ENCODE measurements at regions not wholly inside any gene's neighbourhood (a gene's known extent, or its start where the extent isn't known, plus 50 kb on each side); places are given as distances from the start of the nearest gene placed in this dataset.
"Not testable (repeated sequence)": the region's sequence is repeated elsewhere in the genome, so short reads cannot be mapped to it uniquely, and the experiment has no call there.

GRCh38 chr3:32632533-32633265 is 52.3 kb upstream of the CNOT10 start:
- peak; percentile 2 for DNase-seq

- DNase-seq = peak; percentile 47
Measured at GRCh38 chr3:32630266-32630665, 54.7 kb upstream of the CNOT10 start.

- no peak for DNase-seq
Measured at GRCh38 chr3:32626631-32627030, 56.0 kb upstream of the DYNC1LI1 start.

GRCh38 chr3:32625543-32626176 is 55.0 kb upstream of the DYNC1LI1 start:
- not testable (repeated sequence) for DNase-seq

- DNase-seq = no peak
Measured at GRCh38 chr3:32623532-32623931, 52.9 kb upstream of the DYNC1LI1 start.

GRCh38 chr3:32621466-32621865 is 50.8 kb upstream of the DYNC1LI1 start:
- no peak for DNase-seq

GRCh38 chr3:32620611-32621310 is 50.1 kb upstream of the DYNC1LI1 start:
- DNase-seq = no peak
